H1 (cell line): ENCODE measurements at regions not wholly inside any gene's neighbourhood (a gene's known extent, or its start where the extent isn't known, plus 50 kb on each side); places are given as distances from the start of the nearest gene placed in this dataset.

ENCODE experiments used
- CTCF ChIA-PET: fragments of 300-600 bp; sonication (Branson Sonifier 250); formaldehyde crosslinking; loops from one replicate; lab custom pipeline; 2021; ENCODE audit not compliant: partially characterized antibody; lab: Charles Lee
- POLR2A ChIA-PET: fragments of 300-600 bp; sonication (Branson Sonifier 250); formaldehyde crosslinking; loops from one replicate; lab custom pipeline; 2021; ENCODE audit warnings: inconsistent platforms; ENCODE audit not compliant: partially characterized antibody; lab: Charles Lee
- DNase-seq, 2 experiments: peaks; one replicate each; pipeline versions ENCODE4 v3.0.0 to v3.0.0-alpha.2; 2010 to 2022; ENCODE audit warnings: low spot score in 2 of 2, low read depth in 1 of 2, mixed read lengths in 1 of 2
- FAIRE-seq: peaks from 2 replicates; lab custom pipeline; 2011; peaks lifted over from hg19 to GRCh38; lab: Jason Lieb, UNC
- H2AFZ ChIP-seq: 2 replicates; pipeline ENCODE4 v1.8.1; 2012; ENCODE audit warnings: low read length, inconsistent platforms
- H2AK5ac ChIP-seq: 2 replicates; pipeline ENCODE4 v1.6.1; 2013; ENCODE audit warnings: low read depth, low read length
- H2BK120ac ChIP-seq: replicated peaks from 2 replicates; pipeline ENCODE3; 2013; ENCODE audit warnings: low read depth, low read length, inconsistent platforms
- H2BK12ac ChIP-seq: 2 replicates; pipeline ENCODE4 v1.6.1; 2013; ENCODE audit warnings: low read depth, low read length
- H2BK15ac ChIP-seq: 2 replicates; pipeline ENCODE4 v1.6.1; 2013; ENCODE audit warnings: low read length
- H2BK20ac ChIP-seq: 2 replicates; pipeline ENCODE4 v1.6.1; 2013; ENCODE audit warnings: low read length
- H2BK5ac ChIP-seq: 2 replicates; pipeline ENCODE4 v1.6.1; 2013; ENCODE audit warnings: low read depth, low read length
- H3K14ac ChIP-seq: 2 replicates; pipeline ENCODE4 v1.6.1; 2013; ENCODE audit warnings: inconsistent platforms; ENCODE audit not compliant: insufficient read length
- H3K18ac ChIP-seq: 2 replicates; pipeline ENCODE4 v1.6.1; 2013; ENCODE audit warnings: low read length; ENCODE audit errors: extremely low read depth
- H3K23ac ChIP-seq: 2 replicates; pipeline ENCODE4 v1.6.1; 2013; ENCODE audit warnings: inconsistent platforms; ENCODE audit not compliant: insufficient read length
- H3K23me2 ChIP-seq: 2 replicates; pipeline ENCODE4 v1.6.1; 2013; ENCODE audit warnings: low read depth, low read length
- H3K27ac ChIP-seq: 2 replicates; pipeline ENCODE4 v1.6.1; 2011; ENCODE audit warnings: low read depth, low read length, inconsistent platforms
- H3K27me3 ChIP-seq, 4 experiments: replicated peaks in 1 of 4; 1 replicate in 1 of 4; 2 replicates in 3 of 4; pipeline versions ENCODE4 v1.6.1 to v1.8.1; 2011 to 2013; ENCODE audit warnings: low read length in 3 of 4, mild to moderate bottlenecking in 3 of 4, inconsistent platforms in 2 of 4, mixed read lengths in 2 of 4, moderate library complexity in 1 of 4; ENCODE audit not compliant: control insufficient read depth in 3 of 4, insufficient read depth in 3 of 4; ENCODE audit errors: extremely low read depth in 1 of 4
- H3K36me3 ChIP-seq, 4 experiments: 2 replicates each; pipeline versions ENCODE4 v1.6.1 to v1.8.1; 2011 to 2013; ENCODE audit warnings: mild to moderate bottlenecking in 4 of 4, low read length in 3 of 4, moderate library complexity in 2 of 4, control low read depth in 1 of 4, inconsistent platforms in 1 of 4; ENCODE audit not compliant: insufficient read depth in 4 of 4, control insufficient read depth in 2 of 4
- H3K4ac ChIP-seq: replicated peaks from 2 replicates; pipeline ENCODE3; 2013; ENCODE audit warnings: low read length, low read depth, mixed read lengths, inconsistent platforms; ENCODE audit not compliant: insufficient read length
- H3K4me1 ChIP-seq, 4 experiments: replicated peaks in 1 of 4; 1 replicate in 1 of 4; 2 replicates in 3 of 4; pipeline versions ENCODE4 v1.6.1 to v1.8.1; 2011 to 2013; ENCODE audit warnings: low read length in 3 of 4, inconsistent platforms in 2 of 4, mixed read lengths in 1 of 4; ENCODE audit not compliant: insufficient read depth in 4 of 4, control insufficient read depth in 3 of 4
- H3K4me2 ChIP-seq, 2 experiments: 2 replicates each; pipeline versions ENCODE4 v1.6.1 to v1.8.1; 2011 to 2013; ENCODE audit warnings: low read depth in 2 of 2, low read length in 2 of 2, control low read depth in 1 of 2, inconsistent platforms in 1 of 2, mild to moderate bottlenecking in 1 of 2; ENCODE audit not compliant: insufficient read depth in 1 of 2
- H3K4me3 ChIP-seq, 4 experiments: fragments of 200-600, 300-600 bp in 1 of 4; sonication (generic), shearing (Covaris generic), sonication (Bioruptor Twin) in 1 of 4; 2 replicates each; pipeline versions ENCODE4 v1.5.1 to v1.8.1; 2011 to 2016; ENCODE audit warnings: low read length in 4 of 4, low read depth in 3 of 4, control low read depth in 2 of 4, inconsistent platforms in 2 of 4, mild to moderate bottlenecking in 2 of 4, mixed read lengths in 1 of 4, moderate library complexity in 1 of 4; ENCODE audit not compliant: insufficient read depth in 2 of 4; ENCODE audit errors: extremely low read depth in 1 of 4
- H3K56ac ChIP-seq: replicated peaks from 2 replicates; pipeline ENCODE3; 2013; ENCODE audit warnings: low read depth, mild to moderate bottlenecking, mixed read lengths, low read length, inconsistent platforms; ENCODE audit not compliant: insufficient read length
- H3K79me1 ChIP-seq: 2 replicates; pipeline ENCODE4 v1.6.1; 2013; ENCODE audit warnings: low read depth, low read length, control low read depth
- H3K79me2 ChIP-seq, 2 experiments: 2 replicates each; pipeline versions ENCODE4 v1.6.1 to v1.8.1; 2012 to 2013; ENCODE audit warnings: low read length in 2 of 2, mild to moderate bottlenecking in 2 of 2, inconsistent platforms in 1 of 2; ENCODE audit not compliant: insufficient read depth in 2 of 2, control insufficient read depth in 1 of 2
- H3K9ac ChIP-seq, 4 experiments: replicated peaks in 1 of 4; 1 replicate in 1 of 4; 2 replicates in 3 of 4; pipeline versions ENCODE4 v1.6.1 to v1.8.1; 2011 to 2013; ENCODE audit warnings: low read depth in 3 of 4, low read length in 3 of 4, control low read depth in 2 of 4, mild to moderate bottlenecking in 2 of 4, moderate library complexity in 2 of 4, inconsistent platforms in 1 of 4; ENCODE audit errors: extremely low read depth in 1 of 4
- H3K9me3 ChIP-seq, 2 experiments: 2 replicates each; pipeline versions ENCODE4 v1.6.1 to v1.8.1; 2012 to 2013; ENCODE audit warnings: mild to moderate bottlenecking in 2 of 2, moderate library complexity in 2 of 2, control low read depth in 1 of 2, inconsistent platforms in 1 of 2, low read depth in 1 of 2, low read length in 1 of 2, mixed read lengths in 1 of 2; ENCODE audit not compliant: insufficient read depth in 2 of 2
- H4K20me1 ChIP-seq, 2 experiments: replicated peaks in 1 of 2; 2 replicates each; pipeline versions ENCODE3 to v1.8.1; 2011 to 2013; ENCODE audit warnings: inconsistent platforms in 2 of 2, low read length in 2 of 2, mild to moderate bottlenecking in 1 of 2; ENCODE audit not compliant: insufficient read depth in 2 of 2, control insufficient read depth in 1 of 2
- H4K5ac ChIP-seq: 2 replicates; pipeline ENCODE4 v1.6.1; 2013; ENCODE audit warnings: low read length, low read depth, mixed read lengths, inconsistent platforms; ENCODE audit not compliant: insufficient read length
- H4K8ac ChIP-seq: 2 replicates; pipeline ENCODE4 v1.8.0; 2013; ENCODE audit warnings: mild to moderate bottlenecking, moderate library complexity, low read length, inconsistent platforms; ENCODE audit not compliant: insufficient read depth; ENCODE audit errors: extremely low read depth
- H4K91ac ChIP-seq: replicated peaks from 2 replicates; pipeline ENCODE3; 2013; ENCODE audit warnings: low read length, mixed read lengths, inconsistent platforms; ENCODE audit not compliant: insufficient read length
- BRCA1 ChIP-seq: IDR thresholded peaks from 2 replicates; pipeline ENCODE4 v1.6.1; 2012; ENCODE audit warnings: low read depth, low read length, improper control_type of control experiment
- EP300 ChIP-seq, 2 experiments: IDR thresholded peaks; 1 replicate in 1 of 2; 2 replicates in 1 of 2; pipeline ENCODE4 v1.6.1; 2011 to 2012; ENCODE audit warnings: low read depth in 2 of 2, low read length in 2 of 2, mild to moderate bottlenecking in 2 of 2, borderline replicate concordance in 1 of 2, inconsistent platforms in 1 of 2, moderate library complexity in 1 of 2
- MAFK ChIP-seq: IDR thresholded peaks from 2 replicates; pipeline ENCODE4 v1.6.1; 2012; ENCODE audit warnings: low read depth, mild to moderate bottlenecking, improper control_type of control experiment, low read length
- RAD21 ChIP-seq, 2 experiments: IDR thresholded peaks in 1 of 2; conservative IDR thresholded peaks in 1 of 2; 2 replicates each; pipeline ENCODE4 v1.6.1; 2011; ENCODE audit warnings: low read depth in 2 of 2, low read length in 2 of 2, improper control_type of control experiment in 1 of 2, inconsistent platforms in 1 of 2, mild to moderate bottlenecking in 1 of 2, moderate library complexity in 1 of 2
- TAF7 ChIP-seq: optimal IDR thresholded peaks from 2 replicates; pipeline ENCODE3; 2011; ENCODE audit warnings: low read depth, mild to moderate bottlenecking, inconsistent platforms, low read length, moderate library complexity, borderline replicate concordance
- TBP ChIP-seq: IDR thresholded peaks from 2 replicates; pipeline ENCODE4 v1.6.1; 2011; ENCODE audit warnings: low read depth, low read length, improper control_type of control experiment
- WGBS, 2 experiments: shearing (Covaris generic) in 1 of 2; methylation state at CpG; one replicate each; pipeline versions ENCODE4 v1.1.6 to v1.1.7; 2013 to 2015; ENCODE audit warnings: low lambda C conversion rate in 2 of 2, mixed read lengths in 2 of 2, inconsistent platforms in 1 of 2, low coverage in 1 of 2, missing lambda C conversion rate in 1 of 2; ENCODE audit not compliant: insufficient replicate concordance in 2 of 2, insufficient coverage in 1 of 2, insufficient read length in 1 of 2; ENCODE audit errors: extremely low coverage in 1 of 2, missing lambda C conversion rate in 1 of 2; 5-methylcytosine and 5-hydroxymethylcytosine counted together
- TF ChIP-seq, protein P1 (sequence below): IDR thresholded peaks from 2 replicates; pipeline ENCODE4 v1.6.1; 2011; ENCODE audit warnings: low read length, improper control_type of control experiment

DNA sequence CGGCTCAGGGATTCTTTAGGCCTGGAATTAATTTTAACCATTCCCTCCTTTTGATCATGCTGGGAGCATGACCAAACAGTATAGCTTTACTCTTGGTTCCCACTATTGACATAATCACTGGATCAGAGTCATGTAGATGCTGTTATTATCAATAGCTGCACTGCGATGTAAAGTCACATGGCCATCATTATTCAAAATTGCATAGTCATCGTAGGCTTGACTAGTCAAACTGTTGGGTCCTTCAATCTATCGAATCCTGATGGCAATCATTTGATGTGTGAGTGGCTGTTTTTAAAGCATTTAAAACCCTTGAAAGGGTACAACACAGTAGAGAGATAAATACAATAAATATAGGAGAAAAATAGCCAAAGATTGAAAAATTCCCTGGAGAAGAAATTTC lies 1194.1 kb downstream of the EFNA5 start:
- Histone ChIP-seq H2BK120ac (no peak overlapping the region), H2AFZ (no peak overlapping the region), H3K9ac (no peak overlapping the region), H2BK15ac (no peak overlapping the region), H4K5ac (no peak overlapping the region), H3K4me3 (no peak overlapping the region), H3K23ac (no peak overlapping the region), H3K79me1 (no peaks in the 10 kb centered on the region), H4K20me1 (no peaks in the 10 kb centered on the region), H3K18ac (no peak overlapping the region), H3K4me1 (no peaks in the 10 kb centered on the region), H2BK5ac (no peak overlapping the region), H3K79me2 (no peaks in the 10 kb centered on the region), H4K8ac (no peak overlapping the region), H3K36me3 (no peaks in the 10 kb centered on the region), H3K4ac (no peak overlapping the region), H3K56ac (no peak overlapping the region), H2AK5ac (no peak overlapping the region), H3K9me3 (peaks cover 0 to 3% of the 10 kb centered on the region in 2 experiments; a peak in 2 of 4 replicates), H3K4me2 (no peak overlapping the region), H3K27me3 (no peaks in the 10 kb centered on the region), H3K14ac (no peak overlapping the region), H4K91ac (no peak overlapping the region), H3K27ac (no peak overlapping the region), H3K23me2 (no peaks in the 10 kb centered on the region), H2BK20ac (no peak overlapping the region), H2BK12ac (no peak overlapping the region)
- ChIA-PET POLR2A (no interaction called here), CTCF (interaction anchor here (0.8 kb wide), 1 partner anchor 21 kb away, joined by 3 read pairs; no protein-coding TSS in a partner anchor)
- FAIRE-seq (no peak), DNase-seq (no peak)
- 96% methylated on average over 4 of the region's 4 CpGs; no CpG with 5 or more reads in 1 of the 2 experiments for WGBS, 2 experiments
- TF ChIP-seq EP300 (IDR thresholded peaks at IDR 0.05; ENCODE audit: borderline replicate concordance in 1 of 2, low read depth in 2 of 2, low read length in 2 of 2), result no peak
- no peak for TF ChIP-seq BRCA1
- TF ChIP-seq TAF7, result no peak
- TF ChIP-seq RAD21 (IDR thresholded peaks at IDR 0.05 in 1 of 2, conservative IDR thresholded peaks at IDR 0.05 in 1 of 2; ENCODE audit: low read depth in 2 of 2, low read length in 2 of 2), result no peak
- TF ChIP-seq, protein P1, sequence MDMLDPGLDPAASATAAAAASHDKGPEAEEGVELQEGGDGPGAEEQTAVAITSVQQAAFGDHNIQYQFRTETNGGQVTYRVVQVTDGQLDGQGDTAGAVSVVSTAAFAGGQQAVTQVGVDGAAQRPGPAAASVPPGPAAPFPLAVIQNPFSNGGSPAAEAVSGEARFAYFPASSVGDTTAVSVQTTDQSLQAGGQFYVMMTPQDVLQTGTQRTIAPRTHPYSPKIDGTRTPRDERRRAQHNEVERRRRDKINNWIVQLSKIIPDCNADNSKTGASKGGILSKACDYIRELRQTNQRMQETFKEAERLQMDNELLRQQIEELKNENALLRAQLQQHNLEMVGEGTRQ, result no peak
- no peak for TF ChIP-seq TBP
- TF ChIP-seq MAFK, result no peak
